ENCODE measurements at regions not wholly inside any gene's neighbourhood (a gene's known extent, or its start where the extent isn't known, plus 50 kb on each side); places are given as distances from the start of the nearest gene placed in this dataset.
"Not testable (repeated sequence)": the region's sequence is repeated elsewhere in the genome, so short reads cannot be mapped to it uniquely, and the experiment has no call there.

DNA sequence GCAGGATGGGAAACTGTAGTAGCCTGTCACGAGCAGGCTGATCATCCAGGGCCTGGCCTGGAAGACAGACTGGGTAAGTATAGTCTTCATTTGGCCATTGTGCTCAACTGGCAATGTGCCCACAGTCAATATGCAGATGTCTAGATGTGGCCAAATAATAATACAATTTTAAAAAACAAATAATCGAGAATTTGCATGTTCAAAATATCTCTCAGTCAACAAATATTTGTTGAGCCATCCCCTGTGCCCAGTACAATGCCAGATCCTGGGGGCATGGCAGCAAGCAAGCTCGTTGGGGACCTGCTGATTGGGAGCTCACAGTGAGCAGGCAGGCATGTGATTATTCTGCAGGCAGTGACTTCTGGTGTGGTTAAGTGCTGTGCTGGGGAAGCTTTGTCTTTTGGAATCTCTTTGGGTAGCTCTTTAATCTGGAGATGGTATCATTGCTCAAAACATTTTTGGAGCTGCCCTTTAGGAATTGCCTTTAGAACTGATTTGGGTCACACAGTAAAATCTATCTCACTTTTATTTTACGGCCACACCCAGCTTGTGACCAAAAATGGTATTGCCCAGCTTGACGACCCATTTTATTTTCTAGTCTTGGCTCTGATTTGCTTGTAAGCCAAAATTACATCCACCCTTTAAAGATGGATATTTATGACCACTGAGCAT lies 92.2 kb downstream of the PLCE1 start:
- DNase-seq (ENCODE audit: low read depth in 2 of 2) = no peak

DNA sequence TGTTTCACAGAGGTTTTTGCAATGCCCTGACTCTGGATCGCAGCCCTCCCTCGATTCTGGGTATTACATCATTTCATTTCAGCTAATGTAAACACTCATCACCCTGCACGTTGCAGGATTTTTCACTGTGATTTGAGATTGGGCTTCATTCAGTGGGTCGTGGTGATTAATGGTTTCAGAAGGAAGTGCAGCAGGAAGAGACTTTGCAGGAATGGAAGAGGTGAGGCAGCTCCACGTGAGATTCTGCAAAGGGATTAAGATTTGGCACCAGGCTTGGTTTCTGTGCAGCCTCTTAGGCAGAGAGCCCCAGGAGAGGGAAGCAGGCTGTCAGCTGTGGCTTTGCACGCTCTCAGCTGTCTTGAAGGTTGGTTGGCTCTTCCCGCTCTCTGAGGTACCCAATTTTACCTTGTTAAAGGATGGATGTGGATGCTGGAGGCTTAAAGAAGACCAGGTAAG lies 95.2 kb downstream of the PLCE1 start:
- DNase-seq (ENCODE audit: low read depth in 2 of 2) = no peak

DNA sequence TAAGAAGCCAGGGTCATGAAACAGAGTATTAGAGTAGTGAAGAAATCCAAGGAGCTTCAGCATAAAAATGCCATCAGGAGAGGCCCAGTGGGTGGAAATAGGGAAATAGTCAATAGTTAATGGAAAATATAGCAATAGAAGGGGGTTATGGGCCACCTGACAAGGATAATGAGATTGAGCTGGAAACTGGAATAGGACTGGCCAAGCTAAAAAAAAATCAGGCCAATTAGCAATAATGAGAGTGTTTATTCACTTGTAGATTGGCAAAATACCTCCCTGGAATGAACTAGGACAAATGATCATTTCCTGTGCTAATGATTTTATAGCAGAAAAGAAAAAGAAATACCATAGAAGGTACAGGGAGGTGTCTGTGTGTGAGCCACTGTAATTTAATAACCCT lies 97.9 kb downstream of the PLCE1 start:
- no peak for DNase-seq (ENCODE audit: low read depth in 2 of 2)

DNA sequence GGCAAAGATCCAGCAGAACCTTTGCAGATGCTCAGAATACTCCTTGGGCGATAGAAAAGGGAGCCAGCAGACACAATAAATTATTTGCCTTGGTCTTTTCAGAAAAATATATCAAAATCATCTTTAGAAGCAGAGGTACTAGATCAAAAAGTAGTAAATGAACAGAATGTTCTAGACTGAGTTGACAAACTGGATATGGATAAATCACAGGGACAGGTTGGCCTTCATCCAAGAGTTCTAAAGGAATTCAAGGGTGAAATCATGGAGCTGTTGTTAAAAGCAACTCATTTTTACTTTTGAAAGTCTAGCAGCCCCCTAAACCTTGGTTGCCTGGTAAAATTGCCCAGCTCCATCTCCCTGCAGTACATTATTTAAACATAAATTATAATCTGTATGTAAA lies 99.1 kb downstream of the PLCE1 start:
- no peak for DNase-seq (ENCODE audit: low read depth in 2 of 2)

DNA sequence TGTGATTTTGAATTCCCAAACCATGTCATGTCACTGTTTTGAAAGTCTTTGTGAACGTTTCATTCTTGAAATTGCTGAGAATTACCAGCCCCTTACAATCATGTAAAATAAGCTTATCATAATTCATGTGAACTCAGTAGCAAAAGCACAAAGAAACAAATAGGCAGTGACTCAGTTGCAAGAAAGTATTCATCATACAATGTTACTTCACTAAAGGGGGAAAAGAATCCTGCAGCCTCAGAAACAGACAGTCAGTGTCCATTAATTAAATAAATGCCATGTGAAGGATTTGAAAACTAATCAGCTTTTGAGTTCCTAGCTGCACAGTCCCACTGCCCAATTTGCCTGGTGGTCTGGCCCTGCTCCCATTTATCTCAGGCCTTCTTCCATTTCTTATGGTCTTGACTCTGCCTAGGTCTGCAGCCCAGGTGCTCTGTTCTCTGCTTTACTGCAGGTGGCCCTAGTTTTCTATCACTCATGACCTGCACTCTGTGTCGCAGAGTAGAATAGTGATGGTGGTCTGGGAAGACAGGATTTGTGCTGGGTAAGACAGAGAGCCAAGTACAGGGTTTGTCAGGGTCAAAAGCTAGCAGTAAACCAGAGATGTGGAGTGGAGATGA lies 99.7 kb downstream of the PLCE1 start:
- no peak for DNase-seq (ENCODE audit: low read depth in 2 of 2)

DNA sequence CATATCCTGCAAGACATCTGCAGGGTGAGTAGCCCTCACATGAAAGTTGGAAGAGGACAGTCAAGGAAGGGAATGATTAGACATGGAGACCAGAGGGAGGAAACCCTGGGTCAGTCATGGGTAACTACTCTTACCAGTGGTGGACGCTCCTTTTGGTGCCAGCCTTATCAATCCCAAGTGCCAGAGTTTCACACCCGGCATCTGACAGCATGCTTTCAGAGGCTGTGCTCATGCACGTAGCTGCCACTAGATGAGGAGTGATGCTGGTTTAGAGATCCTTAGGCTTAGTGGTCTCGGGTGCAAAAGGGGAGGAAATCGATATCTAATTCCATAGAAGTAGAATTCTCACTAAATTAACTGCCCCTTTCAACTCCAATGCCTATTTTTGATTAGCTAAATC lies 100.8 kb downstream of the PLCE1 start:
- no peak for DNase-seq (ENCODE audit: low read depth in 2 of 2)

DNA sequence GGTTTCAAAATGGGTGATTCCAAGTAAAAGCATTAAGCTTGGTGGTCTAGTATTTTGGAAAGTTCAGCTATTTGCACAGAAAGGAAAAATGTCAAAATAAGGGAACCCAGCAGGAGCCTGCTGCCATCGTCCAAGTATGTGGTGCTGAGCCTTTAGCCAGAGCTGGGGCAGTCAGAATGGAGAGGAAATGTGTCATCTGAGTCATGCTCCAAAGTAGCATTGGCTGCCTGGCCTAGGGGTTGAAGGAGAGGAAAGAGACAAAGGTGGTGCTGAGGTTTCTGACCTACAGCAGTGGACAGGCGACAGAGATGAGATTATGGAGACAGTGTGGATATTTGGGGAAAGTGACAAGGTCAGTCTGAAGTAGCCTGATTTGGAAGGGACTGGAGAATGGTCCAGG lies 103.9 kb downstream of the PLCE1 start:
- DNase-seq (ENCODE audit: low read depth in 2 of 2) = no peak

DNA sequence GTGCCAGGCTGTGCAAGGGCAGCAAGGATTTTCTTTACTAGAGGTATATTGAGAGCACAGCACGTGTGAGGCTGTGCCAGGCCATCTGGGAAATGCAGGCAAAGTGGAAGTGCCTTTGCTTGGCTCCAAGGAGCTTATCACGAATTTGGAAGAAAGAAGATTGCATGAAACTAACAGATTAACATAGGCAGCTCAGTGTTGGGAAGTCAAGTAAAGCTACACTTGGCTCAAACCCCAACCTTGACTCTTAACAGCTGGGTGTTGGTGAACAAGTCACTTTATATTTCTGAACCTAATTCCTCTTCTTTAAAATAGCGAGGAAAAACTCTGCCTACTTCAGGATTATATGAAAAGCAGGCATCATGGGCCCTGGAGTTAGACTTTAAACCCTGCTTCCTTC lies 105.2 kb downstream of the PLCE1 start:
- DNase-seq (ENCODE audit: low read depth in 2 of 2) = no peak

DNA sequence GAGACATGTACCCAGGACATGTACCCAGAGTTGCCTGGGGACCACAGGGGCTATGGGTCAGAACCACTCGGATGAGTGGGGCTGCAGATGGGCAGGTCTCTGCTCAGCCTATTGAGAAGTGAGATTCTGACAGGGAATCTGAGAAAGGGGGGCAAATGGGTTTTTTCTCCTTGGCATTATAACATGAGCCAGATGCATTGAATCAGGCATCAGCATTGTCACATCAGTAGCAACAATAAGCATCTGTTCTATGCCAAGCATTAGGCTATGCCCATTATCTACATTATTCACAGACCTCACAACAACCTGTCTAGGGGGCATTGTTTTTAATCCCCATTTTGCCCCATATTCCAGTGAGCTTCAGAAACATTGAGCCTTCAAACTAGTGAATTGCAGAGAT lies 108.2 kb downstream of the PLCE1 start:
- no peak for DNase-seq (ENCODE audit: low read depth in 2 of 2)

DNA sequence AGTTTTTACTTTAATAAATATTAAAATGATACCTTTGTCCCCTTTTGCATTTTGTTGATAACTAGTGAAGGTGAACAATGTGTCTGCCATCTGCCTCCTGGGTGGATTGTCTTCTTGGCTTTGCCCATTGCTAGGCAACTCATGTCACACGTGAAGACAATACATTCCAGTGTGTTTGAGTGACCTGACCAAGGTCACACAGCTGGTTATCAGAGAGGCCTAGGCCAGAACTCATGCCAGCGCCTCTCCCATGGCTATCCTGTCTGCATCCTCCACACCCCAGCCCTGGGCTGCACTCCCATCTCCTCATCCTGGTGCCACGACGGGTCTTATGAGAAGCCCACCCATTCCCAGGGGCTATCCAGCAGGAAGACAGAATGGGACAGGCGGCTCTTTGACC lies 108.7 kb downstream of the PLCE1 start:
- no peak for DNase-seq (ENCODE audit: low read depth in 2 of 2)

DNA sequence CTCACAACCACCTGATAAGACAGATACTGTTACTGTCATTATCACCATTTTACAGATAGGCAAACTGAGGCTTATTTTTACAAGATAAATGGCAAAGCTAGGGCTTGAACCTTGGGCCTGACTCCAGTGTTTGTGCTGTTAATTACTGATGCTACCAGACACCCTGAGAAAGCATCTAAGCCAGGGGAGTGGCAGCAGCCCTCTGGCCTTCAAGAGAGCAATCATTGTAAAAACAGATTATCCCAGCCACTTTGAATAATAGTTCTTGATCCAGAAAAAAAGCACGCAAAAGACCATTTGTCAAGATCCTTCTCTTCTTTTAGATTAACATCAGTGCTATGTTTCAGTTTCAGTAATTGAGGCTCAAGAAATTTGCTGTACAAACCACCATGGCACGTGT lies 109.5 kb downstream of the PLCE1 start:
- no peak for DNase-seq (ENCODE audit: low read depth in 2 of 2)

DNA sequence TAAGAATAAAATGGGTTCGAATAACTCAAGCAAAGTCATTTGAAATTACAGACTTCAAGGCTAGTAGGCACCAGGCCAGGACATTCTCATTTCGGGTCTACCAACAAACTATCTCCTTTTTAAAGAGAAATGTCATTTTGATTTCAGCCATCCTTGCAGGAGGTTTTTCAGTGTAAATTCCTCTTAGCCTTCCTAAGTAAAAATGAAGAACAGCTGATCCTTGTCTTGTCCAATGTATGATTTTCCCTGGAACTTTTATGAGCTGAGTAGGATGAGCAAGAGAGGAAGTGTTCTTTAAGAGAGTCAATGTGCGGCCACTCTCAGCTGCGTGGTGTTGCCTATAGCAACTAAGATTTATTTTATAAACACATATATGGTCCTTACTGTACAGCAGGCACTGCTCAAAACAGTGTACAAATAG lies 110.1 kb downstream of the PLCE1 start:
- DNase-seq (ENCODE audit: low read depth in 2 of 2) = no peak

DNA sequence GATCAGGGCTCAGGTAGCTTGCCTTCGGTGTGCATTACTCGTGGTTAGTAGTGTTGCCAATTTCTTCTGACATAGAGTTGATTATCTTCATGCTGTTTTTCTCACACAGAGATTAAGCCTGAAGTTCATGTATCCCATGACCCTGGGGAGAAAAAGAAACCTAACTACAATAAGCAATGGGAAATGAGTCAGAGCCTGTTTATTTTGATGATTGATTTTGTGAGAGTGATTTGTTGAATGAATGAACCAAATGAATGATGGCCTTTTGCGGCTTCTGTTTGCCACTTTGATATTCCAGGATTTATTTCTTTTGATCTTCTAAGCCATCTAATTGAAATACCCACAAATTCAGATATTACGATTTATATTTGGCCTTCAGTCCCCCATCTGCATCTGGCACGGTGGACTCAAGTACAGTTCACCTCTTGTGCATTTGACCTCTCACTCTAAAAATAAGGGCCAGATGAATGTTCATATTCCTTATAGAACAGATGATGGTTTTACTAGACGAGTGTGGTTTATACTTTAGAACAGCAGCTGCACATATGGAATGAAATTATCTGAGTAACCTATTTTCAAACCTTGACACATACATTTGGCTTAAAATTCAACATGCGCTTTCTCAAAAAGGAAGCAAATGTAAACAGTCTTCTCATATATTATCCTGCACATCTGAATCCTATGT lies 110.7 kb downstream of the PLCE1 start:
- DNase-seq (ENCODE audit: low read depth in 2 of 2) = no peak

DNA sequence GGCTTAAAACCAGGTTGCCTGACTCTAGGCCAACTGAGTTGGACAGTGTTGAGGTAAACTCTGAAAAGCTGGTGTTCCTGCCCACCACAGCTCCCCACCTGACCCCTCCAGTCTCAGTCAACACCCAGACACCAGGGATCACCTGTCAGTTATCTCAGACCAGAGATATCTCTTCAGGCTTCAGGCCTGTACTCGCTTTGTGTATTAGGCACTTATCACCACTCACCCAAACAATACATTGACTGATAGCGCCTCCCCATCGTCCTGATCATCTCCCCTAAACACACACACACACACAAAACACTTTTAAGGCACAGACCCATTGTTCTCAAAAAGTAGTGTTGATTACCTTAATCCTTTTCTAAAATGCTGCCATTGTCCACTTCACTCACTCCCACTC lies 111.5 kb downstream of the PLCE1 start:
- DNase-seq (ENCODE audit: low read depth in 2 of 2) = no peak

DNA sequence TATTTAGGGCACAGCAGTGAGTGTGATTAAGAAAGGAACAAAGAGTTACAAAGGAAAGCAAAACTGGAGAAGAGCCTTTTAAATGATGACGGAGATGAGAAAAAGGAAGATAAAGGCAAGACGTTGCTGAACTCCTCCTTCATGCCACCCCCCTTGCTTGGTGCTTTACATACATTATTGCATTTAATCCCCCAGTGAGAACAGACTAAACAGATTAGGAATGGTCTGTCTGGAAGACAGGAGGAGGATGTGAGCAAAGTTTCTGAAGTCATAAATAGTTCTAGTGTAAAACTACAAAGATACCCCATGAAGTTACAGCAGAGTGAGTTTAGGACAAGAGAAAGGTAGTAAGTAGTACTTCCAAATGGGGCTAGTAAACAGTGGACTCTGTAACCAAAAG lies 113.5 kb downstream of the PLCE1 start:
- DNase-seq (ENCODE audit: low read depth in 2 of 2) = no peak

DNA sequence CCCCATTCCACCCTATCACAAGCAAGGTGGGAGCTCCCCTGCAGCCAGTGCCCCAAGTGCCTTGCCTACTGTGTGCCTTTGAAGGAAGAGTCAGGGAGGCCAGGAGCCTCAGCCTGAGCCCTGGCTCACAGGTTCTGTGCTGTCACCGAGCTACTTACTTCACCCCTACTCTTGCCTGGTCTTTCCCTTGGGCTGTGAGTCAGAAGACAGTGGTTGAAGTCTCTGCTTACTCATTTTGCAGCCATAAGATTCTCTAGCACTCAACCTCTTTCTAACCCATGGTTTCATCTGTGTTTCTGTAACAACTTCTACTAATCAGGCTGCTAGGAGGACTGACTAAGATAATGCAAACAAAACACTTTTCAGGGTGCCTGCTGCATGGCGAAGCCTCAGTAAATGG lies 114.5 kb downstream of the PLCE1 start:
- no peak for DNase-seq (ENCODE audit: low read depth in 2 of 2)

DNA sequence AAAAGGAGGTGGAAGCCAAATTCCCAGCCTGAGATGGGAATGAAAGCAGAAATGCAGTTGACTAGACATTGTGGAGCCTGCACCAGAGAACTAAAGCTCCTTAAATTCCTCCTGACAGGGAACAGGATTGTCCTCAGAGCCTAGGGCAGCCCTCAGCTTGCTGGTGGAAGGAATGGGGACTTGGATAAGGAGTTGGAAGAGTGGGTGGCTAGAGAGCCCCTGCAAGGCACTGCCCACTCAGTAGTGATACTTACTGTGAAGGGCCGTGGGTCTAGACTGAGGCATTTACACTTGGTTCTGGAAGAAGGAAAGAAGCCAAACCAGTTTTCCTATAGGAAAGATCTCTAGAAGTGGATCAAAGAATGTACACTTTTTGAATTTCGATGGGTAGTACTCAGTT lies 117.6 kb downstream of the PLCE1 start:
- DNase-seq (ENCODE audit: low read depth in 2 of 2) = no peak

DNA sequence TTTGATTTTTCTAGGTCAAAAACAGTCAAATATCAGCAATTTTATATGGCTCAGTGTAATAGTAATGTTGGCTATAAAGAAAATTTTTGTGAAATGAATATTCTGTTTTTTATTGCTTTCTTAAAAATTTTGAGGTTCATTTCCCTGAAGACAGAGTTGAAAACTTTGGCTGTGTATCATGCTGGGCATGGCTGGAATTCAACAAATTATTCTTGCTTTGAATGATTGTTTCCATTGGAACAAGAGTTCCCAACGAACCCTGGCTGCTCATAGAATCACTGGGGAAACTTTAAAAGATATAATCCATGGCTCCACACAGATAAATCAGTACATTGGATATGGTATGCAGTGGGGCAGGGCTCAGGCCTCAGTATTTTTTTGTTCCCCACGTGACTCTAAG lies 118.6 kb downstream of the PLCE1 start:
- no peak for DNase-seq (ENCODE audit: low read depth in 2 of 2)

DNA sequence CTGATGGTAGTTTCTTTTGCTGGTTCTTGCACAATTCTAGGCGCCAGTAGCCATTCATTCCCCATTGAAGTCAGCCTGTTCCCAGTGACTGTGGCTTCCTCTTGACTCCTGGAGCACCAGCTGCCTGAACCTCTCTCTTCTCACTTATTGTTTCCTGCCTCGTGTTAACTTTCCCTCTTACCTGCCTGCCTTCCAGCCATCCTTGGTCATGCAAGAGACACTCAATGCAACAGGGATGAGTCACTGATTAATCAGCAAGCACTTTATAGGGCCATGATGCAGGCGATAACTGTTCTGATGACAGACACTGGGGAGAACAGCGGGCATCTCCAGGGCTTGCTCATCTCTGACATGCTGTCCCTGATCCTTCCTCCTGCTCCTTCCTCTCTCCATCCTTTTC lies 122.0 kb downstream of the PLCE1 start:
- no peak for DNase-seq (ENCODE audit: low read depth in 2 of 2)

DNA sequence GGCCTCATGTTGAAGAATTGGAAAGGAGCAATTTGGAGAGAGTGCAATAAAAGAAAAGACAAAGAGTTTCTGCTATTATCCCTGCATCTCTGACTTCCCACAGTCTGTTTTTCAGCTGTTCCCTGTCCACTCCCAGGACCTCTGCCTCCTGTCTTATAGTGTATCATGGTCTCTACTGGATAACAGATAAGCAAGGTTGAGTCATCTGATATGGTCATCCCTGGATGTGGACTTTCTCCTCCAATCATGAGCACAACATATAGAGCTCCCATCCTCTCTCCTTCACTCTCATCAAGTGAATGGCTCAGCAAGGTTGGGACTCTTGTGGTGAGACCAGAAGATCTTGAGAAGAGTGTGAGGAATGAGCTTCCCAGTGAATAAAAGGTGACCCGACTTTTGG lies 123.1 kb downstream of the PLCE1 start:
- no peak for DNase-seq (ENCODE audit: low read depth in 2 of 2)

DNA sequence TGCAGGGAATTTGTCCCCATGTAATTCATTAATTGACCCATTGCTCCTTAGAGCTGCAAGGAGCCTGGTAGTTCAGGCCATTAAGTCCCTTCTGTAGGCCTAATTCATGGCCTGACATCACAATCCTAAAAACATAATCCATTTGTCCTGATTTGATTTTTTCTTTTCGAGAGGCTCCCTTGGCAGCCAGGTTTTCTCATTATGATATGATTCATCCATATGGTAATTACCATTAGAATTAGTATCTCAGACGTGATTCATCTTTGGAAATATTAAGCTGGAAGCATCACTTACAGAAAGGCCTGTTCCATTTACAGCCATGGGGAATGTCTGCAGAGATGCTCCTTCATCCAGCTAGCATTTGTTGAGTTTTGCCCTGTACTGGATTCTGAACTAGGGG lies 128.5 kb downstream of the PLCE1 start:
- no peak for DNase-seq (ENCODE audit: low read depth in 2 of 2)

DNA sequence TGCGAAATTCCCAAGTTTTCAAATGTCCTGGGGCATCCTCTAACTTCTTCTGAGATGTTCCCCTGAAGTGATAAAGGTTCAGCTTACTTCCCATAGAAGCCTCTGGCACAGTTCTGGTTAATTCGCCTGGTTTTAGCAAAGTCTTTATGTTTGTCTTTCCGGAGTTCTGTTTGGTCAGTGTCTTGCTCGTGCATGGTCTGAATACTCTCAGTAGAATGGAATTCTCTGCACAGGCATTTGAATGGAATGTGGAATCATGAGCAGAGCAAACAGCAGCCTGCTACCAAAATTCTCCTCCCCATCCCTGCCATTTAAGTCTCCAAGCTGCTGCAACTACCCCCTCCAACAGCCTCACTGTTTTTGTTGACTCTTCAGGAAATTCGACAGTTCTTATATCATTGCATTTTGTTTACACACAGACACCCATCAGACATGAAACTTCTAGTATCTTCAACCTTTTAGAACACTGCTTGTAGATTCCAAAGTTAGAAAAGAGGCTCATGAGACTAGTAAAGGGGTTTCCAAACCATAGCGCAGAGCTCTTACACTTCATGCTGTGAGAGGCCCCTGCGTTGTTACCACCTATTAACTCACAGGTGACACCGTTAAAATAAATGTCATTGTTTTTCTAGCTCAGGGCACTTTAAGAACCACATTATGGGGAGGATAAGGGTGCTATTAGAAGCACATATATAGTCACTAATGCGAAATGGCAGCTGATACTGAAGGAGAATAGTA lies 129.7 kb downstream of the PLCE1 start:
- no peak for DNase-seq (ENCODE audit: low read depth in 2 of 2)

DNA sequence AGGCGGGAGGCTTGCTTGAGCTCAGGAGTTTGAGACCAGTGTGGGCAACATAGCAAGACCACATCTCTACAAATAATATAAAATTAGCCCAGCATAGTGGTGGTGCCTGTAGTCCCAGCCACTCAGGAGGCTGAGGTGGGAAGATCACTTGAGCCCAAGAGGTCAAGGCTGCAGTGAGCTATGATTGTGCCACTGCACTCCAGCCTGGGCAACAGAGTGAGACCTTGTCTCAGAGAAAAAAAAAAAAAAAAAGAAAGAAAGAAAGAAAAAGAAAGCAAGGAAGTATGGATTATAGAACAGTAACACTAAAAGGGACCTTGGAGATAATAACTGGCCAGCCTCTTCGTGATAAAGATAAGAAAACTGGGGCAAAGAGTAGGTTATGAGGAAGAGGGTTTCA lies 130.4 kb downstream of the PLCE1 start:
- DNase-seq (ENCODE audit: low read depth in 2 of 2) = not testable (repeated sequence)
